A549 (cell line): ENCODE measurements at regions not wholly inside any gene's neighbourhood (a gene's known extent, or its start where the extent isn't known, plus 50 kb on each side); places are given as distances from the start of the nearest gene placed in this dataset.

Experiments used
- ATAC-seq, 2 experiments: fragments of 200-7000 bp in 1 of 2; fragments of >200 bp in 1 of 2; cut with Nextera tagmentation in 1 of 2; cut with Tn5 transposase in 1 of 2; 3 replicates each; pipeline versions ENCODE4 v1.8.0 to v1.9.1; 2018 to 2020; ENCODE audit warnings: mild to moderate bottlenecking in 1 of 2, moderate library complexity in 1 of 2
- CTCF ChIA-PET: fragments of 300-600 bp; sonication (Branson Sonifier 250); formaldehyde crosslinking; extraction: SDS; loops from one replicate; lab custom pipeline; 2021; ENCODE audit warnings: antibody characterized with exemption, inconsistent platforms; lab: Yijun Ruan, JAX
- POLR2A ChIA-PET: fragments of 350-600 bp; formaldehyde crosslinking; extraction: SDS; loops from one replicate; lab custom pipeline; 2021; ENCODE audit warnings: antibody characterized with exemption, inconsistent platforms; lab: Yijun Ruan, JAX
- DNase-seq, 2 experiments: peaks; one replicate each; pipeline versions ENCODE4 v3.0.0 to v3.0.0-alpha.2; 2011 to 2016; ENCODE audit warnings: low read depth in 1 of 2, low spot score in 1 of 2
- FAIRE-seq: peaks from 2 replicates; lab custom pipeline; 2011; peaks lifted over from hg19 to GRCh38; lab: Jason Lieb, UNC
- H3K27ac ChIP-seq, 2 experiments: fragments of >200 bp; sonication (Bioruptor Twin); formaldehyde crosslinking; 3 replicates each; pipeline ENCODE4 v1.5.1; 2016 to 2017
- H3K4me1 ChIP-seq: fragments of >200 bp; sonication (Bioruptor Twin); formaldehyde crosslinking; 3 replicates; pipeline ENCODE4 v1.6.1; 2016
- H3K4me2 ChIP-seq: fragments of >200 bp; sonication (Bioruptor Twin); formaldehyde crosslinking; 3 replicates; pipeline ENCODE4 v1.6.1; 2016
- H3K4me3 ChIP-seq: fragments of >200 bp; sonication (Bioruptor Twin); formaldehyde crosslinking; 3 replicates; pipeline ENCODE4 v1.5.1; 2016
- H3K9me3 ChIP-seq: fragments of >200 bp; sonication (Bioruptor Twin); formaldehyde crosslinking; 3 replicates; pipeline ENCODE4 v1.6.1; 2016
- BCL3 ChIP-seq: fragments of >200 bp; sonication (Bioruptor Twin); formaldehyde crosslinking; IDR thresholded peaks from 3 replicates; pipeline ENCODE4 v1.6.1; 2016
- CBX8 ChIP-seq: fragments of 200-600 bp; sonication (generic); IDR thresholded peaks from 2 replicates; pipeline ENCODE4 v1.6.1; 2016
- CTCF ChIP-seq: fragments of >200 bp; sonication (Bioruptor Twin); formaldehyde crosslinking; IDR thresholded peaks from 3 replicates; pipeline ENCODE4 v1.5.1; 2016
- FOSB ChIP-seq: fragments of 250-450 bp; sonication (Bioruptor Pico); IDR thresholded peaks from 2 replicates; pipeline ENCODE4 v1.5.0; 2020; ENCODE audit warnings: mild to moderate bottlenecking, moderate library complexity
- FOXS1 ChIP-seq: fragments of 250-450 bp; sonication (Bioruptor Pico); IDR thresholded peaks from 2 replicates; pipeline ENCODE4 v1.5.0; 2020; ENCODE audit warnings: mild to moderate bottlenecking, moderate library complexity
- HDAC2 ChIP-seq: fragments of 200-600 bp; sonication (generic); IDR thresholded peaks from 2 replicates; pipeline ENCODE4 v1.6.1; 2016
- HOXA7 ChIP-seq: fragments of 250-450 bp; sonication (Bioruptor Pico); IDR thresholded peaks from 2 replicates; pipeline ENCODE4 v1.5.0; 2020; ENCODE audit warnings: mild to moderate bottlenecking, moderate library complexity
- JUN ChIP-seq, 2 experiments: fragments of >200 bp; sonication (Bioruptor Twin); formaldehyde crosslinking; IDR thresholded peaks; 2 replicates in 1 of 2; 3 replicates in 1 of 2; pipeline ENCODE4 v1.6.1; 2016 to 2017
- JUNB ChIP-seq: fragments of >200 bp; sonication (Bioruptor Twin); formaldehyde crosslinking; IDR thresholded peaks from 2 replicates; pipeline ENCODE4 v1.6.1; 2016
- MAFK ChIP-seq: fragments of 450-650 bp; IDR thresholded peaks from 2 replicates; pipeline ENCODE4 v1.6.1; 2014; ENCODE audit not compliant: partially characterized antibody
- NFE2L2 ChIP-seq: fragments of 150-350 bp; conservative IDR thresholded peaks from 2 replicates; pipeline ENCODE4 v1.6.1; 2014; ENCODE audit warnings: low read length
- POLR2A ChIP-seq: IDR thresholded peaks from 2 replicates; pipeline ENCODE4 v1.6.1; 2012; ENCODE audit warnings: mild to moderate bottlenecking, low read length
- RCOR1 ChIP-seq: fragments of 150-350 bp; IDR thresholded peaks from 2 replicates; pipeline ENCODE4 v1.6.1; 2014; ENCODE audit warnings: antibody characterized with exemption, low read length, low read depth
- RFX5 ChIP-seq: fragments of 450-650 bp; IDR thresholded peaks from 2 replicates; pipeline ENCODE4 v1.7.1; 2014; ENCODE audit warnings: antibody characterized with exemption, mild to moderate bottlenecking, moderate library complexity
- SMC3 ChIP-seq: fragments of >200 bp; sonication (Bioruptor Twin); formaldehyde crosslinking; IDR thresholded peaks from 3 replicates; pipeline ENCODE4 v1.6.1; 2018; ENCODE audit warnings: inconsistent platforms
- TFCP2L1 ChIP-seq: fragments of 250-450 bp; sonication (Bioruptor Pico); IDR thresholded peaks from 2 replicates; pipeline ENCODE4 v1.5.0; 2021; ENCODE audit warnings: mild to moderate bottlenecking
- TP53 ChIP-seq: fragments of 250-450 bp; sonication (Bioruptor Pico); IDR thresholded peaks from 2 replicates; pipeline ENCODE4 v1.5.0; 2021; ENCODE audit warnings: mild to moderate bottlenecking, moderate library complexity
- ZFP36 ChIP-seq: fragments of 450-650 bp; IDR thresholded peaks from 2 replicates; pipeline ENCODE4 v1.6.1; 2014; ENCODE audit warnings: borderline replicate concordance; ENCODE audit not compliant: partially characterized antibody
- WGBS: methylation state at CpG from one replicate; pipeline ENCODE4 v1.1.6; 2017; ENCODE audit errors: missing lambda C conversion rate; 5-methylcytosine and 5-hydroxymethylcytosine counted together
- TF ChIP-seq, protein P1 (sequence below): IDR thresholded peaks from 2 replicates; pipeline ENCODE4 v1.6.1; 2012
- TF ChIP-seq, protein P2 (sequence below): fragments of 250-450 bp; sonication (Bioruptor Pico); IDR thresholded peaks from 2 replicates; pipeline ENCODE4 v1.5.0; 2021; ENCODE audit warnings: mild to moderate bottlenecking, moderate library complexity, borderline replicate concordance
- TF ChIP-seq, protein P3 (sequence below): fragments of 150-350 bp; IDR thresholded peaks from 2 replicates; pipeline ENCODE4 v1.6.1; 2014; ENCODE audit warnings: low read depth, mild to moderate bottlenecking, low read length
- TF ChIP-seq, protein P4 (sequence below): IDR thresholded peaks from 2 replicates; pipeline ENCODE4 v1.6.1; 2012

DNA sequence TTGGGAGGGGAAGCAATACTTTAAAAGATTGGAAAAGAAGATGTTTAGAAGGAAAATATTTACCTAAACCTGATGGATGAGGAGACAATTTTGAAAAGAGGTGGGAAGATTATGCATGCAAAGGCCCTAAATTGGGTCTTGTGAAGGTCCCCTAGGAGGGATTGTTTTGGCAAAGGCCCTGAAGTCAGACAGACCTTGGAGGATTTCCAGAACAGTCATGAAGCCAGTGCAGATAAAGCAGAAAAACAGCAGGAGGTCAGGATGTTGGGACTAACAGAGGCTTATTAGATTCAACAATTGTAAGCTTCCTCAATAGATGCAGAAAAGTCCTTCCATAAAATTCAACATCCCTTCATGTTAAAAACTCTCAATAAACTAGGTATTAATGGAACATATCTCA is 361.0 kb upstream of the CDH6 start:
- FAIRE-seq = no peak
- no peak overlapping the region for H3K27ac ChIP-seq
- ChIA-PET CTCF (interaction anchor here (1.1 kb wide), 1 partner anchor 15 kb away, joined by 3 read pairs; no protein-coding TSS in a partner anchor), POLR2A (no interaction called here)
- ATAC-seq = no peak
- no peaks in the 10 kb centered on the region for H3K4me1 ChIP-seq
- TF ChIP-seq RCOR1 (no peak), SMC3 (no peak), BCL3 (no peak), NFE2L2 (no peak), FOSB (CRISPR knock-in tag) (no peak), JUNB (no peak), HDAC2 (no peak), HOXA7 (CRISPR knock-in tag) (no peak), TFCP2L1 (CRISPR knock-in tag) (no peak), RFX5 (no peak), CBX8 (no peak), TP53 (CRISPR knock-in tag) (no peak)
- TF ChIP-seq, protein P1, sequence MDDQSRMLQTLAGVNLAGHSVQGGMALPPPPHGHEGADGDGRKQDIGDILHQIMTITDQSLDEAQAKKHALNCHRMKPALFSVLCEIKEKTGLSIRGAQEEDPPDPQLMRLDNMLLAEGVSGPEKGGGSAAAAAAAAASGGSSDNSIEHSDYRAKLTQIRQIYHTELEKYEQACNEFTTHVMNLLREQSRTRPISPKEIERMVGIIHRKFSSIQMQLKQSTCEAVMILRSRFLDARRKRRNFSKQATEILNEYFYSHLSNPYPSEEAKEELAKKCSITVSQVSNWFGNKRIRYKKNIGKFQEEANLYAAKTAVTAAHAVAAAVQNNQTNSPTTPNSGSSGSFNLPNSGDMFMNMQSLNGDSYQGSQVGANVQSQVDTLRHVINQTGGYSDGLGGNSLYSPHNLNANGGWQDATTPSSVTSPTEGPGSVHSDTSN = no peak
- TF ChIP-seq, protein P2, sequence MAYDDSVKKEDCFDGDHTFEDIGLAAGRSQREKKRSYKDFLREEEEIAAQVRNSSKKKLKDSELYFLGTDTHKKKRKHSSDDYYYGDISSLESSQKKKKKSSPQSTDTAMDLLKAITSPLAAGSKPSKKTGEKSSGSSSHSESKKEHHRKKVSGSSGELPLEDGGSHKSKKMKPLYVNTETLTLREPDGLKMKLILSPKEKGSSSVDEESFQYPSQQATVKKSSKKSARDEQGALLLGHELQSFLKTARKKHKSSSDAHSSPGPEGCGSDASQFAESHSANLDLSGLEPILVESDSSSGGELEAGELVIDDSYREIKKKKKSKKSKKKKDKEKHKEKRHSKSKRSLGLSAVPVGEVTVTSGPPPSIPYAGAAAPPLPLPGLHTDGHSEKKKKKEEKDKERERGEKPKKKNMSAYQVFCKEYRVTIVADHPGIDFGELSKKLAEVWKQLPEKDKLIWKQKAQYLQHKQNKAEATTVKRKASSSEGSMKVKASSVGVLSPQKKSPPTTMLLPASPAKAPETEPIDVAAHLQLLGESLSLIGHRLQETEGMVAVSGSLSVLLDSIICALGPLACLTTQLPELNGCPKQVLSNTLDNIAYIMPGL = no peak
- H3K4me3 ChIP-seq = no peak overlapping the region
- DNase-seq = no peak
- H3K9me3 ChIP-seq = no peaks in the 10 kb centered on the region; the same call in 2 of the 3 replicates
- H3K4me2 ChIP-seq = no peak overlapping the region

GRCh38 chr5:30831605-30832004 is 361.9 kb upstream of the CDH6 start:
- ATAC-seq (no peak), FAIRE-seq (no peak), DNase-seq (no peak)
- peak; percentile 45 for TF ChIP-seq MAFK
- no peak for TF ChIP-seq RCOR1
- ChIA-PET POLR2A (no interaction called here), CTCF (no interaction called here)
- Histone ChIP-seq H3K9me3 (no peaks in the 10 kb centered on the region; the same call in 2 of the 3 replicates), H3K4me3 (no peak overlapping the region), H3K27ac (no peak overlapping the region), H3K4me2 (no peak overlapping the region), H3K4me1 (no peaks in the 10 kb centered on the region)
- 10% methylated on average over 1 of the region's 1 CpG for WGBS

DNA sequence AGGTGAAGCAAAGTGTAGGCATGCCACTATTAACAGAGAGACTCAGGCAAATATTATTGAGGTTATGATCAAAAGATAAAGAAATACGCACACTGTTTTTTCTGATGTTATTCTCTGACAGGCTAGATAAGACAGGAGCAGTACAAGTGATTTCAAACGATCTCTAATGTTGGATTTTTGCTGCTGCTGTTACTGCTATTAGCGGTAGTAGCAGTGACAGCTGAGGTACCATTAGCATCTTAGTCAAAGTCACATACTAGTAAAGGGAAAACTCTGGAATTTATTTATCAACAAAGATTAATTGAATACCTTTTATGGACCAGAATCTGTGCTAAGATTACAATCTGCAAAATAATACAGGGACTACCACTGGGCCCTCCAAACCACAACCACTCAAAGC is 362.4 kb upstream of the CDH6 start:
- DNase-seq (no peak), ATAC-seq (no peak), FAIRE-seq (no peak)
- Histone ChIP-seq H3K9me3 (no peaks in the 10 kb centered on the region; the same call in 2 of the 3 replicates), H3K4me2 (no peak overlapping the region), H3K27ac (no peak overlapping the region), H3K4me1 (no peaks in the 10 kb centered on the region), H3K4me3 (no peak overlapping the region)
- no peak for TF ChIP-seq JUN (IDR thresholded peaks at IDR 0.05)
- no peak for TF ChIP-seq RFX5
- TF ChIP-seq, protein P3, sequence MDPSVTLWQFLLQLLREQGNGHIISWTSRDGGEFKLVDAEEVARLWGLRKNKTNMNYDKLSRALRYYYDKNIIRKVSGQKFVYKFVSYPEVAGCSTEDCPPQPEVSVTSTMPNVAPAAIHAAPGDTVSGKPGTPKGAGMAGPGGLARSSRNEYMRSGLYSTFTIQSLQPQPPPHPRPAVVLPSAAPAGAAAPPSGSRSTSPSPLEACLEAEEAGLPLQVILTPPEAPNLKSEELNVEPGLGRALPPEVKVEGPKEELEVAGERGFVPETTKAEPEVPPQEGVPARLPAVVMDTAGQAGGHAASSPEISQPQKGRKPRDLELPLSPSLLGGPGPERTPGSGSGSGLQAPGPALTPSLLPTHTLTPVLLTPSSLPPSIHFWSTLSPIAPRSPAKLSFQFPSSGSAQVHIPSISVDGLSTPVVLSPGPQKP = no peak
- TF ChIP-seq ZFP36 = no peak
- no peak for TF ChIP-seq BCL3
- no peak for TF ChIP-seq CTCF
- TF ChIP-seq FOXS1 (CRISPR knock-in tag) = no peak
- TF ChIP-seq, protein P4, sequence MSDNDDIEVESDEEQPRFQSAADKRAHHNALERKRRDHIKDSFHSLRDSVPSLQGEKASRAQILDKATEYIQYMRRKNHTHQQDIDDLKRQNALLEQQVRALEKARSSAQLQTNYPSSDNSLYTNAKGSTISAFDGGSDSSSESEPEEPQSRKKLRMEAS = no peak
- no peak for TF ChIP-seq SMC3
- TF ChIP-seq POLR2A = no peak
- 34% methylated on average over 3 of the region's 3 CpGs for WGBS
- ChIA-PET CTCF (no interaction called here), POLR2A (no interaction called here)
